Right lobe of liver (tissue), 6 donors: ENCODE measurements at regions not wholly inside any gene's neighbourhood (a gene's known extent, or its start where the extent isn't known, plus 50 kb on each side); places are given as distances from the start of the nearest gene placed in this dataset.
A peak's percentile ranks its signal among the peaks of the same experiment; 100 is the strongest.

Source experiments
- ATAC-seq, 4 donors: fragments of 200-7000 bp; cut with Tn5 transposase; one replicate each; pipeline ENCODE4 v1.9.1; 2020; ENCODE audit warnings: mild to moderate bottlenecking in 4 of 4, moderate library complexity in 4 of 4
- DNase-seq, 3 donors: peaks; one replicate each; pipeline ENCODE4 v3.0.0-alpha.2; 2020
- H3K27ac ChIP-seq, 3 donors: fragments of 200-600 bp; one replicate each; pipeline ENCODE4 v1.8.0; 2022
- H3K27me3 ChIP-seq, 2 donors: fragments of 200-600 bp; one replicate each; pipeline ENCODE4 v1.8.0; 2022
- H3K36me3 ChIP-seq, 4 donors: fragments of 200-600 bp; sonication (generic) in 1 of 4; one replicate each; pipeline versions ENCODE4 v1.5.1 to v1.8.0; 2017 to 2022; ENCODE audit warnings: control low read depth in 1 of 4
- H3K4me1 ChIP-seq, 4 donors: fragments of 200-600 bp; sonication (generic) in 1 of 4; one replicate each; pipeline versions ENCODE4 v1.5.1 to v1.8.0; 2017 to 2022; ENCODE audit warnings: control low read depth in 1 of 4
- H3K4me3 ChIP-seq, 3 donors: fragments of 200-600 bp; one replicate each; pipeline ENCODE4 v1.8.0; 2022
- H3K9me3 ChIP-seq, 4 donors: fragments of 200-600 bp; sonication (generic) in 1 of 4; one replicate each; pipeline versions ENCODE4 v1.5.1 to v1.8.0; 2017 to 2022; ENCODE audit warnings: control low read depth in 1 of 4
- CTCF ChIP-seq, 4 donors: fragments of 200-600 bp in 3 of 4; fragments of 450-650 bp in 1 of 4; IDR thresholded peaks; one replicate each; pipeline versions ENCODE4 v1.5.1 to v1.8.0; 2016 to 2022; ENCODE audit warnings: antibody characterized with exemption in 4 of 4, mild to moderate bottlenecking in 2 of 4
- POLR2A ChIP-seq: fragments of 450-650 bp; IDR thresholded peaks from one replicate; pipeline ENCODE4 v1.6.1; 2017; ENCODE audit warnings: antibody characterized with exemption, mild to moderate bottlenecking
- WGBS: methylation state at CpG from one replicate; pipeline ENCODE4 v1.1.6; 2018; ENCODE audit warnings: low coverage, low lambda C conversion rate; ENCODE audit not compliant: insufficient coverage; ENCODE audit errors: missing lambda C conversion rate; 5-methylcytosine and 5-hydroxymethylcytosine counted together
- intact Hi-C, 2 donors: fragments of 100-400 bp; cut with DNase I; formaldehyde crosslinking; loops; one replicate each; pipeline versions ENCODE4 v1.11.2 to v1.14.1; 2022
- donor health status: DM: no; HTN: yes; CAD: no.
- donor health status: DM: no; HTN: no; CAD: no.
- donor health status: DM: no; HTN: no; CAD: no.
- donor health status: DM: no; HTN: yes; CAD: no.
- donor health status: DM: no; HTN: yes; CAD: no.

DNA sequence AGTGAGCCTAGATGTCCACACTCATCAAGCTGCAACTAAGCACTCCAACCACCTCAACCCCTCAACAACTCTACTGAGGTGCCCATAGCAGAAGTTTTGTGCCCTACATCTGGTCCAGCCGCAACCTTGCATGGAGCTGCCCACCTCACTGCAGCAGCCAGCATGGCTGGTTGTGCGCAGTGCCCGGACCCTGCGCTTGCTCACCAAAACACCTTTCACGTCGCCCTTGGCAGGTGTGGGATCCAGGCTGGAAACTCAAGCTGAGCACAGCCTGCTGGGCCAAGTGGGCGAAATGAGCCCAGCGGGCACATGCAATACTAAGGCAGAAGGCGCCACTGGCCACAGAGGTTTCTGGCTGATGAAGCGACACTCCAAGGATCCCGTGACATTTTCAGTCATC lies 902.4 kb downstream of the TBC1D32 start:
- DNase-seq (peak in 1 of 3 donors; percentile 31), ATAC-seq (no peak)
- intact Hi-C loops: no loop called here
- no peaks in the 10 kb centered on the region for H3K36me3 ChIP-seq
- H3K4me1 ChIP-seq: no peaks in the 10 kb centered on the region
- no peaks in the 10 kb centered on the region for H3K9me3 ChIP-seq
- TF ChIP-seq CTCF (IDR thresholded peaks at IDR 0.05) (no peak), POLR2A (no peak)
- no peak overlapping the region for H3K27ac ChIP-seq
- no peak overlapping the region for H3K4me3 ChIP-seq
- WGBS: 80% methylated on average over 2 of the region's 11 CpGs
- H3K27me3 ChIP-seq: no peaks in the 10 kb centered on the region

GRCh38 chr6:120411394-120411793 lies 922.9 kb downstream of the TBC1D32 start:
- H3K4me3 ChIP-seq: no peak overlapping the region
- 23% methylated on average over 3 of the region's 3 CpGs for WGBS

DNA sequence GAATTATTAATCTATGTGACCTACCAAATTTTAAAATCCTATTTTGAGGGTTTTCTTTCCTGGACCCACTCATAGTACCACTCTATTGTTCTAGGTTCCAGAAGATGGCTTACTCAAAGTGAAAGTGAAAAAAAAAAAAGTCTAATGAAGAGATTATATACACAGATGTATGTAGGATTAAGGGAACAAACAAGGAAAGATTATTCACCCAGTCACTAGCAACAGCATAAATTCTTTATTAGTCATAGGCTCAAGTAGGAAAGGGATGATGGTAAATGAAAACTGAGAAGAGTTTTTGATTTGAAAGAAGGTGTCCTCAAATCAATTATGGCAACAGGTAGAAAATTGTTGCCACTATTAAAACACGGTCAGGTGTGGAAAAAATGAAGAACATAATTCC lies 923.7 kb downstream of the TBC1D32 start:
- H3K4me3 ChIP-seq: no peak overlapping the region
- no peaks in the 10 kb centered on the region for H3K36me3 ChIP-seq
- intact Hi-C loops: no loop called here
- no peak for TF ChIP-seq CTCF (IDR thresholded peaks at IDR 0.05)
- TF ChIP-seq POLR2A: no peak
- no peak overlapping the region for H3K27ac ChIP-seq
- ATAC-seq (no peak), DNase-seq (no peak)
- no peaks in the 10 kb centered on the region for H3K4me1 ChIP-seq
- no peaks in the 10 kb centered on the region for H3K27me3 ChIP-seq
- WGBS: 55% methylated on average over 1 of the region's 1 CpG
- H3K9me3 ChIP-seq: no peaks in the 10 kb centered on the region

More at GRCh38 chr6:120411394-120411793, 922.9 kb downstream of the TBC1D32 start:
- no peaks in the 10 kb centered on the region for H3K9me3 ChIP-seq
- no peaks in the 10 kb centered on the region for H3K27me3 ChIP-seq
- intact Hi-C loops: no loop called here
- H3K36me3 ChIP-seq: no peaks in the 10 kb centered on the region
- H3K27ac ChIP-seq: no peak overlapping the region
- DNase-seq (no peak), ATAC-seq (no peak)
- TF ChIP-seq CTCF (IDR thresholded peaks at IDR 0.05) (no peak), POLR2A (no peak)
- no peaks in the 10 kb centered on the region for H3K4me1 ChIP-seq

DNA sequence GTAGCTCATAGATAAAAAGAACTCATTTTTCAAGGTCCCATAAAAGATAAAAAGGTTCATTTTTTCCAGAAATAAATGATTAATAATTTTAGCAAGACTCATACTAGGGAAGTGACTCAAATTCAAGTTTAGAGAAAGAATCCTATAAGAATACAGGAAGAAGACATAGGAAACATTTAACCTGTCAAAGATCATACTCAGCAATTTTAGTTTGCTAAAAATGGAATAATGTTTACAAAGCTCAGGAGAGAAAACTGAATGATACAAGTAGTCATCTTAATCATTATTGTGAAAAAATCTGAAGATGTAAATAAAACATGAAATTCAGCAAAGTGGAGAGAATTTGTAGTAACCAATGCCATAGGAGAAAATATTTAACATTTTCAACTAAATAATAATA lies 926.6 kb downstream of the TBC1D32 start:
- no peak for TF ChIP-seq CTCF (IDR thresholded peaks at IDR 0.05)
- no peak for TF ChIP-seq POLR2A
- Histone ChIP-seq H3K9me3 (no peaks in the 10 kb centered on the region), H3K36me3 (no peaks in the 10 kb centered on the region), H3K4me1 (no peaks in the 10 kb centered on the region), H3K4me3 (no peak overlapping the region), H3K27me3 (no peaks in the 10 kb centered on the region), H3K27ac (no peak overlapping the region)
- DNase-seq: no peak
- intact Hi-C loops: no loop called here
- ATAC-seq: no peak

GRCh38 chr6:120405947-120406346 lies 928.3 kb downstream of the TBC1D32 start:
- intact Hi-C loops: no loop called here
- DNase-seq: no peak
- Histone ChIP-seq H3K4me1 (no peaks in the 10 kb centered on the region), H3K27me3 (no peaks in the 10 kb centered on the region), H3K36me3 (no peaks in the 10 kb centered on the region), H3K4me3 (no peak overlapping the region), H3K9me3 (no peaks in the 10 kb centered on the region), H3K27ac (no peak overlapping the region)
- no peak for ATAC-seq
- WGBS: 56% methylated on average over 3 of the region's 3 CpGs
- TF ChIP-seq CTCF (IDR thresholded peaks at IDR 0.05) (no peak), POLR2A (no peak)
